NCI-H128 (cell line): ENCODE measurements at regions not wholly inside any gene's neighbourhood (a gene's known extent, or its start where the extent isn't known, plus 50 kb on each side); places are given as distances from the start of the nearest gene placed in this dataset.
"Not testable (repeated sequence)": the region's sequence is repeated elsewhere in the genome, so short reads cannot be mapped to it uniquely, and the experiment has no call there.

ENCODE experiments used
- DNase-seq: peaks from one replicate; lab custom pipeline; 2025; ENCODE audit not compliant: unreplicated experiment; lab: John Stamatoyannopoulos, UW

DNA sequence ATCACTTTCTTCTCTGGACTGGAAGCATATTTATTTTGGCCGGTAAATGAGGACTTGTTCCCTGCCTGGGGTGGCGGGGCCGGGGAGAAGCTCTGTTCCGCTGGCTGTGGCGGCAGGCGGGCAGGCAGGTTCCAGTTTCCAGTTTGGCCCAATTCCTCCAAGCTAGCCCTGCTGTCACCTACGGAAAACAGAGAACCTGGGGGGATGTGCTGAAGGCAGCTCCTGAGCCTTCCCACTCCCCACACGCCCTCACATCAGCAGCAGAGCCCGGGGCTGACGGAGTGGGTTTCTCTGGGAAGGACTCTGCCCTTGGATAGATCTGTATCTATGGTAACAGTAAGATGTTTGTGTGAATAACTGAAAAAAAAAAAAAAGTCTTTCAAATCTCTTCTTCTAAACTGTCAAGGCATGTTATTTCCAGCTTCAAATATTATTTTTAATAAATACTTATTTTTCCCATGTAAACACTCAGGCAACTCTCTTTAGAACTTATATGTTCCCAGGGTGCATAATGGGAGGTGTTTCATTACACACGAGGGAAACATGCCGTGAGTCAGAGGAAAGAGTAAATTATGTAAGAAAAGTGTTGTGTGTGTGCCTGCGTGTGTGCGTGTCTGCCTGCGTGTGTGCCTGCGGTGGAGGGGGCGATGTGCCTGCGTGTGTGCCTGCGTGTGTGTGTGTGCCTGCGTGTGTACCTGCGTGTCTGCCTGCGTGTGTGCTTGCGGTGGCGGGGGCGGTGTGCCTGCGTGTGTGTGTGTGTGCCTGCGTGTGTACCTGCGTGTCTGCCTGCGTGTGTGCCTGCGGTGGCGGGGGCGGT is 116.1 kb upstream of the ZNF516 start:
- DNase-seq = no peak

DNA sequence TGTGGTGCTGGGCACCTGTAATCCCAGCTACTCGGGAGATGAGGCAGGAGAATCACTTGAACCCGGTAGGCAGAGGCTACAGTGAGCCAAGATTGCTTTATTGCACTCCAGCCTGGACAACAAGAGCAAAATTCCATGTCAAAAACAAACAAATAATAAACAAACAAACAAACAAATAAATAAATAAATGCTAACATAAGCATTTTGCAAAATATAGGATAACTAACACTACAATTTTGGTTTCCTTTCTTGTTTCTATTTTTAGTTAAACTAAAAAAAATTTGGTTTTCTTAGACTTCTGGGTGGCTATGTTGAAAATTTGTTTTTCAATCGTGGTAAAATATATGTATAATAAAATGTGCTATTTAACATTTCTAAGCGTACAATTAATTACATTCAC is 115.0 kb upstream of the ZNF516 start:
- no peak for DNase-seq

DNA sequence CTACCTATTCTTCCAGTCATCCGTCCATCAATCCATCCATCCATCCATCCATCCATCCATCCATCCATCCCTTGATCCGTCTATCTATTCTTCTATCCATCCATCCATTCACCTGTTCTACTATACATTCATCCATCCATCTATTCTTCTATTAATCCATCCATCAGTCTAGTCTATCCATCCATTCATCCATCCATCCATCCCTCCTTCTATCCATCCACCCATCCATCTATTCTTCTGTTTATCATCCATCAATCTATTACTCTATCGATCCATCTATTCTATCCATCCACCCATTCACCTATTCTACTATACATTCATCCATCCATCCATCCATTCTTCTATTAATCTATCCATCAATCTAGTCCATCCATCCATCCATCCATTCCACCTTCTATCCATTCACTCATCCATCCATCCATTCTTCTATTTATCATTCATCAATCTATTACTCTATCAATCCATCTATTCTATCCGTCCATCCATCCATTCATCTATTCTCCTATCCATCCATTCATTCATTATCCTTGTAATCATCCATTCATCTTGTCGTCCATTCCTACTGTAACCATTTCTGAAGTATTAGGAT is 110.4 kb upstream of the ZNF516 start:
- DNase-seq = no peak

DNA sequence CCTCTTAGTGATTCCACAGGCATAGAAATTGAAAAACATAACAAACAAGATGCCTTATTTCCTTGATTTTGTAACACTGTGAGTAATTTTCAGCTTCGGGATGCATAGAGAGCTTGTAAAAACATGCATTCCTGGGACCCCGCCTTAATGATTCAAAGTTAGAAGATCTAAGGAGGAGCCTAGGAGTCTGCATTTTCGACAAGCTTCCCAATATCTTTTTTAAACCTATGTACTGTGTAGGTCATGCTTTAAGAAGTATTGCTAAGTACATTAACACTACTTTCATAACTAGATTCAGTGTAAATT is 109.8 kb upstream of the ZNF516 start:
- DNase-seq = no peak

DNA sequence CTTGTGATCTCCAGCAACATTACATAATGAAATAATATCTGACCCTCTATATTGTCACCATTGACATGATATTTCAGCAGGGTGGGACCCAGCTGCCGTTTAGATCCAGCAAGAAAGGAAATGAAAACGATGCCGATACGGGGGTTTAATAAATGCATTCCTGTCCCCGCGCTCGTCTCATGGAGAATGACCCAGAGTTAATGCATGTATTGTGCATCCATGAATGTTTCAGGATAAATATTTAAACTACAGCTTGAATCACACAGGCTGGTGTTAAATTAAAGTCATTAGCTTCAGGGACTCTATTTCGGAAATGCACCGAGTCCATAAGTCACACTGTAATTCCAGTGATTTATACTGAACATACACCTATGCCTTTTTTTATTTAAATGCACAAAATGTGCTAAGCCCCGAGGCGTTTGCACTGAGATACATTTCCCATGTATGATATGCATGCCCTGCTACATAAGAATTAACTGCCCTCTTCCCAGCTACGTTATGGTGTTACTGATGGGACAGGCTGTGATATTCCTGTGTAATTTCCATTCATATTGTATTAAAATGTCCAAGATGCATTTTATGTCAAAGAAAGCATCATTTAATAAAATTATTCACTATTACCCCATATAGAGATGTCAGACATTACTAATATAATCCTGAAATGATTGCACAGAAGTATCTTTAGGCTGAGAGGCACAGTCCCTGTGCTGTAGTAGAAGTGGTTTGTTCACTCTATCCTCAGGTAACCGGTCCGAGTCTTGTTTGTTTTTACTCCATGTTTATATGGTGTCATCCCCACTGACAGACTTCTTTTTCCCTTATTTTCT is 109.3 kb upstream of the ZNF516 start:
- DNase-seq = no peak

DNA sequence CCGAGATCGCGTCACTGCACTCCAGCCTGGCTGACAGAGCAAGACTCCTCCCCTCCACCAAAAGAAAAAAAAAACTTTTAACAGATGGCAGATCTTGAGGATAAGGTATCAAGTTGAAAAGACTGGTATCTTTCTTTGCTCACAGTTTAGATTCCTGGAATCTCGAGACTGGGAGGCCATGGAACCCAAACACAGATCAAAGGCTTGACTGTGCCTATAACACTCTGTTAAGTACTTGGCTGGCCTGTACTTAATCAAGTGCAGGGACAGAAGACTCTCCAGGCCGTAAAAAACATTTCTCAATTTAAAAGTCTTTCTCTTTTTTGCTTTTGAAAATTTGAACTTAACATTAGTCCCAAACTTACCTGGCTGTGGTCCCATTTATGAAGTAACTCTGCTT is 107.1 kb upstream of the ZNF516 start:
- DNase-seq = no peak

DNA sequence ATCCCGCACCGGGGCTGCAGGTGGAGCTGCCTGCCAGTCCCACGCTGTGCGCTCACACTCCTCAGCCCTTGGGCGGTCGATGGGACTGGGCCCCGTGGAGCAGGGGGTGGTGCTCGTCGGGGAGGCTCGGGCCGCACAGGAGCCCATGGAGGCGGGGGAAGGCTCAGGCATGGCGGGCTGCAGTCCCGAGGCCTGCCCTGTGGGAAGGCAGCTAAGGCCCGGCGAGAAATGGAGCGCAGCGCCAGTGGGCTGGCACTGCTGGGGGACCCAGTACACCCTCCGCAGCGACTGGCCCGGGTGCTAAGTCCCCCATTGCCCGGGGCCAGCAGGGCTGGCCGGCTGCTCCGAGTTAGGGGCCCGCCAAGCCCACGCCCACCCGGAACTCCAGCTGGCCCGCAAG is 105.0 kb upstream of the ZNF516 start:
- DNase-seq = not testable (repeated sequence)

DNA sequence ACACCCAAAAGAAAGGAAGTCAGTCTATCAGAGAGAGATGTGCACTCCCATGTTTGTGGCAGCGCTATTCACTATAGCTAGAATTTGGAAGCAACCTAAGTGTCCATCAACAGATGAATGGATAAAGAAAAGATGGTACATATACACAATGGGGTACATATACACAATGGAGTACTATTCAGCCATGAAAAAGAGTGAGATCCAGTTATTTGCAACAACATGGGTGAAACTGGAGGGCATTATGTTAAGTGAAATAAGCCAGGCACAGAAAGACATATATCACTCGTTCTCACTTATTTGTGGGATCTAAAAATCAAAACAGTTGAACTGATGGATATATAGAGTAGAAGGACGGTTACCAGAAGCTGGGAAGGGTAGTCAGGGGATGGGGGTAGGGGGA is 99.9 kb upstream of the ZNF516 start:
- no peak for DNase-seq

DNA sequence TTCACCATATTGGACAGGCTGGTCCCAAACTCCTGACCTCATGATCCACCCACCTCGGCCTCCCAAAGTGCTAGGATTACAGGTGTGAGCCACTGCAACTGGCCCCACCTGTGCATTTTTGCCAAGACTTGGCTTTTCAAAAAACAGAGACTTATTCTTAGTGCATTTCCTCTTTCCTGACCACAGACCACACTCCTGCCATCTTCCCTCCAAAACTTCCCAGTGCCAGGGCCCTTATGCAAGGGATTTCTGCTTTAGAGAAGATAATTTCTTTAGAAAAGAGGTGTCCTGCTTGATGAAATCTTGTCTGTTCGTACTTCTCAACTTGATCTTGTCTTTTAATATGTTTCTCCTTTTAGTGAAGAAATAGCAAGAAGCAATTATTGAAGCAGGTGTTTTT is 98.8 kb upstream of the ZNF516 start:
- DNase-seq = no peak

DNA sequence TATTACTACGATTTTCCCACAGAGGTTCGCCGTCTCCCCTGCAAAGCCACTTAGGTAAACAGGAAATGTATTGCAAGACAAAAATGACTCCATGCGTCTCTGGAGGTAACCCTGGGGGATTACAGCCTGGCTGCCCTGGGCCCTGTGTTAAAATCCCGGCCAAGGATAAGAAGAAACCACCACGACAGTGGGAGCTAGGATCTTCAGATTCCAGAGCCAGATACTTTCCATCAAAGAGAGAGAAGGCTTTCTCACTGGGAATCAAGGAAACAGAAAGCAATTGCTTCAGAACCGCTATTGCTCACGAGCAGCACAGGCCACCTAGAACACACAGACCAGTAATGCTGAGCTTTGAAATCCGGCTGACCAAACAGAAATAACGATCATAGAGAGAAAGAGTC is 97.9 kb upstream of the ZNF516 start:
- DNase-seq = no peak

DNA sequence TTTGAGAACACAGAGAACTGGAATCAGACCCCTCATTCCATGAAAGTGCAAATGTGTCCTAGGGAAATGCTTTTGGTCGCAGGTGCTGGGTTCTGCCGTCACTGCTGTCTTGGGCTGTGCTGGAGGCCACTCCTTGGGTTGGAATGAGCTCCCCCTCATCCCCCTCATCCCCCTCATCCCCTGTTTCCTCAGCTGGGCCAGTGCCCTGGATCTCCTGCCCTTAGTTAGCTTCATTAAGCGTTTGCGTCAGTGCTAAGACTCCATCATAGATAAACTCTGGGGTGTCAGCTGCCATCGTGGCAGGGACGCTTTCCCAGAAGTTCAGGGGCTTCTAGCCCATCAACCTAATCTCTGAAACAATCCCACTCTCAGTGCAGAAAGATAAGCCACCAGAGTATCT is 97.1 kb upstream of the ZNF516 start:
- DNase-seq = no peak

DNA sequence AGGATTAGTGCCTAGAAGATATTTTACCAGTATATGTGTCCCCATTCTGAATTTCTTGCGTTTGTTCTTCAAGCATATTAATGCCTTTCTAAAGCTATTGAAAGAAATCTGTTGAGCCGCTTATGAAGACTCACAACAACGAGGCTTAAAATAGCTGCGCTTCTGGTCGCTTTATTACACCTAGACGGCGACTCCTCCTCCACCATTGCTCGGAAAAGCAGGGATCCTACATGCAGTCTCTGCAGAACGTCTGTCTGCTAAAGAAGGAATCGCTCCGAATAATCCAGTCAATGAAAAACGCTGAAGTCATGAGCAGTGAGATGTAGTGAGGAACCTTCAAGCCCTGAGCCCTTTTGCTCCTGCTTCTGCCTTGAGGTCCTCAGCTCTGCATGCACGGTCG is 94.8 kb upstream of the ZNF516 start:
- DNase-seq = no peak

DNA sequence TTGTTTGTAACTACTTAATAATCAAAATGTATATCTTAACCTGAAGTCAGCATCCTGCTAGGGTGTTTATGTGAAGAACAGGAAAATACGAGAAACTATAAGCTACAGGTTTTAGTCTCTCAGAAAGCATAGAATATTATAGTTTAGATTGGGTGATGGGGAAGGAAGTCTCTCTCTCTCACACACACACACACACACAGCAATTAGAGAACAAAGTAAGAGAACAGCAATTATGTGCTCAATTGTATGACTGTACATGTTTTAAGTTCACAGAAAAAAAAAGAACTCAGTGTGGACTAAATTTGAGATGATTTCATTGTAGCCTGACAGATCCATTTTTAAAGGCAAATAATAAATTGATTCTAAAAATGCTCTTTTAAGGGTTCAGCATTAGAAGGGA is 94.3 kb upstream of the ZNF516 start:
- no peak for DNase-seq

DNA sequence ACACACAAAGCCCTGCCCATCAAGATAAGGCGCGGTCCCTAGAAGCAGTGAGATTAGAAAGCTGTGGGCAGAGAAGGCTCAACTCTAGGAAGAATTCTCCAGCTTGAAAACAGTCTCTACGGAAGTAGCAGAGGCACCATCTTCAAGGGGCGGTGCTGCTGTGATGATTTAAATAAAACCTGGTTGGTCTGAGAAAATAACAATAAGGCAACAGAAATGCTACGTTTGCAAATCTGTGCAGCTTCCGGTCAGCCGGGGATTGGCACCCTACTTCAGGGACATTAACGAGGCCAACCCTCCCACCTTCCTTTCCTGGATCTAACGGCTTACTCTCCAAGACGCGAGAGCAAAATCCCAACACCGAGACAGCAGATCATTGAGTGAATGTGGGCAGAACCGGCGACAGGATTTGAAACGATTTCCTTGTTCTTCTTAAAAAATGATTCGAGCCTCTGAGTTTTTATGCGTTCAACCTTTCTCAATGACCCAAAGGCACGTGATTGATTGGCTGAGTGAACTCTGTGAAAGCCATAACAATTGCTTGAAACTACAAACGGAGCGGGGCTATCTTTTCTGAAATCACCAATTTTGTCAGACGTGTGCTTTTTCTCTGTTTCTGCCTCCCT is 93.7 kb upstream of the ZNF516 start:
- DNase-seq = no peak

DNA sequence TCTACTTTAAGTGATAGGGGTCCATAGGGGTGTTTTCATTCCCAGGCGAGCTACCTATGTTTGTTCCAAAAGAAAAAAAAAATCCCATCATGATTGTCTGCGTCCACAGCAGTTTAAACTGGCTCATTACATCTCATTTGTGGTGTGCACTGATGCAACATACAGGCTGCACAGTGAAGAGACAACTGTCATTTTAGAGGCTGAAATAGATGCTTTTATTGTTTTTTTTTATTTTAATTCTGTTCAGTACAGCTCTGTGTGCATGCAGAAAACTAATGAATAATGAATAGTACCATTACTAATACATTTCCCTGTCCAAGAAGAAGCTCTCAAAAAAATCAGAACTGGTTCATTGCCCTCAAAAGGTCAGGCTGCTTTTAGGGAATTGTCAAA is 92.8 kb upstream of the ZNF516 start:
- no peak for DNase-seq

DNA sequence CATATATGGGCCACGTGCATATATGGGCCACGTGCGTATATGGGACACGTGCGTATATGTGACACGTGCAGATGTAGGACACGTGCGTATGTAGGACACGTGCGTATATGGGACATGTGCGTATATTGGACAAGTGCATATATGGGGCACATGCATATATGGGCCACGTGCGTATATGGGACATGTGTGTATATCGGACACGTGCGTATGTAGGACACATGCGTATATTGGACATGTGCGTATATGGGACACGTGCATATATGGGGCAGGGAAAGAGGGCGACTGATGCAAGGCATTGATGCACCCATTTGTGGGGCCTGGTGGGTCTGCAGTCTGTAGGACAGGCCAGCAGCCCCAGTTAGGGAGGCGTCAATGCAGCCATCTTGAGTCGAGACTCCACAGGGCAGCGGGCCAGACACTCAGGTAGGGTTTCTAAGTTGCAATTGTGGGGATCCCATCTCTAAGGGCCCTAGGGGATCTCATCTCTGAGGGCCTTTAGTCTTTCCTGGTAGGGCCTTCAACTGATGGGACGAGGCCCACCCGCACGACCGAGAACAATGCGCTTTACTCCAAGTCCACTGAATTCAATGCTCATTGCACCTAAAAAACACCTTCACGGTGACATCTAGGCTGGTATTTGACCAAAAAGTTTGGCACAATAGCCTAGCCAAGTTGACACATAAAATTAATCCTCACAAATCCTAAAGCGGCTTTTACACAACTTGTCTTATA is 92.3 kb upstream of the ZNF516 start:
- no peak for DNase-seq

DNA sequence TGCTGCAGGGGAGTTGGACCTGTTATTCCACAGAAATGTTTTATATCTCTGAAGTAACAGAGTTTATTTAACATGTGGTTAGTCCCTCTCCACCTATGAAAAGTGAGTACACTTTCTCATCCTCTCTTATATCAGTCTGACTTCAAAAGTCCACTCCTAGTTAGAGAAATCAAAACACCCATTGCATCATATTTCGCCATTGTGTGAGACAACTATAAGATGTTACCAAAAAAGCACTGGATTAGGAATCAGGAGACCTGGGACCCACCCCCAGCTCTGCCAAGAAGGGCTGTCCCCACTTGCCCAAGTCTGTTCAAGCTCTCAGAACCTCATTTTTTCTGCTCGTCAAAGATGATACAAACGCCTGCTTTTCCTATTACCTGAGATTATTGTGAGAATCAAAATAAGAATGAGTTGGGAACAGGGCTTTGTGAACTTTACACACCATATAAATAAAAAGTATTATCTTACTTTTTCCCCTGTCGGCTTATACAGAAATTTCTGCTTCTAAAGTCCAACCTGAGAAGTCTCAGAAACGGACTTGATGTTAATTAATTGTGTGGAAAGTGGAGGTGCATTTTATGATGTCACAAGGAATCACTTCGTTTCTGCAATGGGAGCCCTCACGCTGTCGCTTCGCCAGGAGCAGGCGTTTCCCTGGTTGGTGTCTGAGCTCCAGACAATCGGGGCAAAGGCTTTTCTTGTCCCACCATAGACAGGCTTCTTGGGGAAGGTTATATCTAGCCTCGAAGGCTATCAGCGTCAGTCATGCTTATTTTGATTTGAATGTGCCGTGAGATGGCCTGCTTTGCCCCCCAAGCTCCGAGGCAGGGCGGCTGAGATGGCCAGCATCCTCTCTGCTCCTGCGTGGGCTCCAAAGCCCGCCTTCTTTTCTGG is 89.6 kb upstream of the ZNF516 start:
- DNase-seq = no peak

DNA sequence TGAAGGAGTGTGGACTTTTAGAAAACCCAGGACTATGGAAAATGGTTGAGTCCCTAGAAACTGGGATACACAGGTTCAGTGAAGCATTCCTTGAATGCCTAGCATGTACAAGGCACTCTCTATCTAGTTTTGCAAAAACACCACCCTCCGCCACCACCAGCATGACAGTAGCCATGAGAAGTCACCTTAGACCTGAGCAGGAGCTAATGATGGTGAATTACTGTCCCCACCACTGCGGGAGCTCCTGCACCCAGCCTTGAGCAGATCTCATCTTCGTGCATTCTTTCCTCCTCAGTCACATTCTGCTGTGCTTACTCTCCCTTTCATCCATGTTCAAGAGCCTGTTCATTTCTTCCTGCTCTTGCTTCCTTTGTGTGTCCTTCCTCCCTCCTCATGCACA is 86.2 kb upstream of the ZNF516 start:
- DNase-seq = no peak

DNA sequence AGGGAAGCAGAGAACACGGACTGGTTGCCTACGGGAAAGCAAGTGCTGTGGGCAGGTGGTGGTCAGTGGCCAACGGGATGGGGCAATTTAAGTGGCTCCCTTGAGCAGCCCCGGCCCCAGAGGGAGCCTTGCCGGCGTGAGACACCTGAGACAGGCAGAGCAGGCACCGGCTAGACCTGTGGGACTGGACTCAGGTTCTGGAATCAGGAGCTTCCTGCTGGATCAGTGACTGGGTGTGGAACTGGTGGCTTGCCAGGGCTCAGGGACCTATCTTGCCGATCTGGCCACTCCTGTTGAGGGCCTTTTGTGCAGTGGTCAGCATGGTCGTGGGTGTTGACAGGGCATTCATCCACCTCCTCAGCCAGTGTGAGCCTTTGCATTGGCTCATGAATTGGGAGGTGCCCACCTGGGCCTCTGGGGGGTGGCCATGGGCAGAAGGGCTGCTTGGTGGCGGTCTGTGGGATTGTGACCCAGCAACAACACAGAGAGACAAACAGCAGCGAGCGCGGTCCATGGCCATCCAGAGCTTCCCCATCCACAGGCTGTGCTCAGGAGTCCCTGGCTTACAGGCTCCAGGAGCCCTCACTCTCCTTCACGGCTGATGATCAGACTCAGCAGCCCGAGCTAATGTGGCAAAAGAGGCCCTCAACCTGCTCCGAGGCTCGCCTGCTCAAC is 85.4 kb upstream of the ZNF516 start:
- DNase-seq = no peak

DNA sequence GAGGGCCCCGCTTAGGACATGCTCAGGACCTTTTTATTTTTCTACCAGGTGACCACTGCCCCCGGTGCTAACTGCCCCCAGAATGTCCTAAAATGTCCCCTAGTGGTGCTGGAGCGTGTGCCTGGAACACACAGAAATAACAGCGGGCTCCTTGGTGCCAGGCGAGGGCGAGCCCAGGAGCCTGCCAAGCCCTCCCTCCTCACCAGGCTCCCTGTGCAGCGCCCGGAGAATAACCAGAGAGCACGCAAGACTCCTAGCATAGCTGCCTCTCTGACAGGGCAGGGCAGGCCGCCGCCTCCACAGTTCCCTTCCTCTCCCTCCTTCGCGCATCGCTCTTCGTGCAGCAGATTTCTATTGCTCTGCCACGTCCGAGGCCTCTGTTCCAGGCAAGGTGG is 84.3 kb upstream of the ZNF516 start:
- no peak for DNase-seq
